A673 (cell line): ENCODE measurements at regions not wholly inside any gene's neighbourhood (a gene's known extent, or its start where the extent isn't known, plus 50 kb on each side); places are given as distances from the start of the nearest gene placed in this dataset.

Experiments
- BruUV-seq: library from RNA; stranded (reverse); fragments of 400-500 nt; replicated peaks from 2 replicates; lab custom pipeline; 2021; lab: Mats Ljungman, UMichigan
- CTCF ChIA-PET: fragments of 300-600 bp; sonication (Branson Sonifier 250); formaldehyde crosslinking; loops from one replicate; lab custom pipeline; 2022; ENCODE audit warnings: antibody characterized with exemption; lab: Charles Lee
- POLR2A ChIA-PET: fragments of 300-600 bp; sonication (Branson Sonifier 250); formaldehyde crosslinking; loops from one replicate; lab custom pipeline; 2022; ENCODE audit warnings: antibody characterized with exemption; ENCODE audit not compliant: low non-redundant PET; lab: Charles Lee
- DNase-seq: peaks from one replicate; pipeline ENCODE4 v3.0.0-alpha.2; 2015; ENCODE audit warnings: low spot score
- H3K27ac ChIP-seq: fragments of 200-600 bp; sonication (generic); 2 replicates; pipeline ENCODE4 v1.5.1; 2016; ENCODE audit warnings: mixed run types, low read depth, mild to moderate bottlenecking, mixed read lengths, antibody characterized with exemption, low read length; ENCODE audit not compliant: poor library complexity, severe bottlenecking
- H3K27me3 ChIP-seq: fragments of 200-600 bp; sonication (generic); replicated peaks from 2 replicates; pipeline ENCODE4 v1.6.1; 2017; ENCODE audit warnings: mixed run types, low read depth, mild to moderate bottlenecking, mixed read lengths, antibody characterized with exemption, low read length; ENCODE audit not compliant: insufficient read depth, poor library complexity
- H3K36me3 ChIP-seq: fragments of 200-600 bp; sonication (generic); 2 replicates; pipeline ENCODE4 v1.6.1; 2016; ENCODE audit warnings: mixed run types, mild to moderate bottlenecking, mixed read lengths, antibody characterized with exemption, low read length; ENCODE audit not compliant: insufficient read depth, poor library complexity, severe bottlenecking
- H3K4me1 ChIP-seq: fragments of 200-600 bp; sonication (generic); 2 replicates; pipeline ENCODE4 v1.6.1; 2017; ENCODE audit warnings: mixed run types, mild to moderate bottlenecking, mixed read lengths, antibody characterized with exemption, low read length; ENCODE audit not compliant: insufficient read depth, poor library complexity, severe bottlenecking
- H3K4me3 ChIP-seq: fragments of 200-600 bp; sonication (generic); 2 replicates; pipeline ENCODE4 v1.5.1; 2016; ENCODE audit warnings: low read depth, mixed run types, mild to moderate bottlenecking, mixed read lengths, low read length; ENCODE audit not compliant: poor library complexity, severe bottlenecking
- H3K9me3 ChIP-seq: fragments of 200-600 bp; sonication (generic); 2 replicates; pipeline ENCODE4 v1.6.1; 2016; ENCODE audit warnings: mixed run types, low read depth, mild to moderate bottlenecking, mixed read lengths, antibody characterized with exemption, low read length; ENCODE audit not compliant: poor library complexity, severe bottlenecking
- EZH2 ChIP-seq: fragments of 200-600 bp; sonication (generic); IDR thresholded peaks from 2 replicates; pipeline ENCODE4 v1.6.1; 2017; ENCODE audit warnings: borderline replicate concordance, low read depth, mild to moderate bottlenecking, mixed read lengths, antibody characterized with exemption, low read length; ENCODE audit not compliant: poor library complexity, severe bottlenecking
- intact Hi-C: fragments of 100-400 bp; cut with micrococcal nuclease; formaldehyde crosslinking; loops from one replicate; pipeline ENCODE4 v1.10.0; 2022; ENCODE audit not compliant: unreplicated experiment
- TF ChIP-seq, protein P1 (sequence below): fragments of 300-800, 200-600 bp; sonication (generic); conservative IDR thresholded peaks from 2 replicates; pipeline ENCODE4 v1.5.1; 2017; ENCODE audit warnings: low read depth, mild to moderate bottlenecking, antibody characterized with exemption, low read length, moderate library complexity, mixed read lengths

DNA sequence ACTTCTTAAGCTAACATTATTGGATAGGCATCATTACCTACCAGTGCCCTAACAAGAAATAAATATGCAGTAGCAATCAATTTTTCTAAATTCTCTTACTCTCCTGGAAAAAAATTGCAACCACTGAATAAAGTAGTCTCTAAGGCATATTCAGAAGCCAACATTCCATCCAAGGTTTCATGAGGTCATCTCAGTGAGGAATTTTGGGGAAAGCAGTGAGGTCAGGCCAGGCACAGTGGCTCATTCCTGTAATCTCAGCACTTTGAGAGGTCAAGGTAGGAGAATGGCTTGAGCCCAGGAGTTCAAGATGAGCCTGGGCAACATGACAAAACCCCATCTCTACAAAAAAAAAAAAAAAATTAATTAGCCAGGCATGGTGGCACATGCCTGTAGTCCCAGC lies 75.9 kb upstream of the GHITM start:
- no peak for TF ChIP-seq EZH2
- TF ChIP-seq, protein P1, sequence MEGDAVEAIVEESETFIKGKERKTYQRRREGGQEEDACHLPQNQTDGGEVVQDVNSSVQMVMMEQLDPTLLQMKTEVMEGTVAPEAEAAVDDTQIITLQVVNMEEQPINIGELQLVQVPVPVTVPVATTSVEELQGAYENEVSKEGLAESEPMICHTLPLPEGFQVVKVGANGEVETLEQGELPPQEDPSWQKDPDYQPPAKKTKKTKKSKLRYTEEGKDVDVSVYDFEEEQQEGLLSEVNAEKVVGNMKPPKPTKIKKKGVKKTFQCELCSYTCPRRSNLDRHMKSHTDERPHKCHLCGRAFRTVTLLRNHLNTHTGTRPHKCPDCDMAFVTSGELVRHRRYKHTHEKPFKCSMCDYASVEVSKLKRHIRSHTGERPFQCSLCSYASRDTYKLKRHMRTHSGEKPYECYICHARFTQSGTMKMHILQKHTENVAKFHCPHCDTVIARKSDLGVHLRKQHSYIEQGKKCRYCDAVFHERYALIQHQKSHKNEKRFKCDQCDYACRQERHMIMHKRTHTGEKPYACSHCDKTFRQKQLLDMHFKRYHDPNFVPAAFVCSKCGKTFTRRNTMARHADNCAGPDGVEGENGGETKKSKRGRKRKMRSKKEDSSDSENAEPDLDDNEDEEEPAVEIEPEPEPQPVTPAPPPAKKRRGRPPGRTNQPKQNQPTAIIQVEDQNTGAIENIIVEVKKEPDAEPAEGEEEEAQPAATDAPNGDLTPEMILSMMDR: no peak
- no peaks in the 10 kb centered on the region for H3K9me3 ChIP-seq
- CTCF ChIA-PET: no interaction called here
- H3K4me3 ChIP-seq: no peak overlapping the region
- H3K4me1 ChIP-seq: no peaks in the 10 kb centered on the region
- H3K27ac ChIP-seq: no peak overlapping the region
- no TSS peak for BruUV-seq
- no peaks in the 10 kb centered on the region for H3K27me3 ChIP-seq
- no peaks in the 10 kb centered on the region for H3K36me3 ChIP-seq
- POLR2A ChIA-PET: no interaction called here
- no peak for DNase-seq
- intact Hi-C loops: no loop called here

DNA sequence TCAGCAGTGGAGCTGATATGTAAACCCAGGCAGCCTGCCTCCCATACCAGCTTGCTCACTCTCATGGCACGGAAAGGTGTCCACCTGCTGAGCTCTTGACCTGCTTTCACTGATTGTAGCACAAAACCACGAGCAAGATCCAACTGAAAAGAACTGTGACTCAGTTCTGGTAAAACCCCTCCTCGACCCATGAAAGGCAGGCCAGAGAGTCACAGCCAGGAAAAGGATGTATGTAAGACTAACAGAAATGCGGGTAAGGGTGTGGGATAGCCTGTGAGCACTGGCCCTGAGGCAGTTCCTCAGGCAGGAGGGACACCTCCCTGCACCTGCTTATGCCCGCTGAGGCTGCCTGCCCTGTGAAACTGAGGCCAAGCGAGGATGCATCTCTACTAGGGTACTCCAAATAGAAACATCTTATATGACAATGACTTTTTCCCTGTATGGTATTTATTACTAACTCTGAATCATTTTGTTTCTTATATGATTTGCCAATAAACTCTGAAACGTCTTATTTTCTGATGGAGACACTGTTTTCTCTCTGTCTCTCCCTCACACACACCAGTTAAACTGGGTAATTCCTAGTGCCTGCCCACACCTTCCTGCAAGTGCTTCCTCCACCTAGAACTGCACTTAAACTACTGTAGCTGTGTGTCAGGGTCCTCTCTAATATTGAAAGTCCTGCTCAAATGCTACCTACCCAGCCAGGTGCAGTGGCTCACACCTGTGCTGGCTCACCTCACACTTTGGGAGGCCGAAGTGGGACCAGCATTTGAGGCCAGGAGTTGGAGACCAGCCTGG lies 73.3 kb upstream of the GHITM start:
- ChIA-PET POLR2A (no interaction called here), CTCF (no interaction called here)
- BruUV-seq: no TSS peak
- DNase-seq: no peak
- intact Hi-C loops: no loop called here
- no peaks in the 10 kb centered on the region for H3K36me3 ChIP-seq
- TF ChIP-seq, protein P1: no peak
- no peak for TF ChIP-seq EZH2
- H3K9me3 ChIP-seq: no peaks in the 10 kb centered on the region
- no peaks in the 10 kb centered on the region for H3K4me1 ChIP-seq
- H3K27me3 ChIP-seq: no peaks in the 10 kb centered on the region
- H3K4me3 ChIP-seq: no peak overlapping the region
- H3K27ac ChIP-seq: no peak overlapping the region

DNA sequence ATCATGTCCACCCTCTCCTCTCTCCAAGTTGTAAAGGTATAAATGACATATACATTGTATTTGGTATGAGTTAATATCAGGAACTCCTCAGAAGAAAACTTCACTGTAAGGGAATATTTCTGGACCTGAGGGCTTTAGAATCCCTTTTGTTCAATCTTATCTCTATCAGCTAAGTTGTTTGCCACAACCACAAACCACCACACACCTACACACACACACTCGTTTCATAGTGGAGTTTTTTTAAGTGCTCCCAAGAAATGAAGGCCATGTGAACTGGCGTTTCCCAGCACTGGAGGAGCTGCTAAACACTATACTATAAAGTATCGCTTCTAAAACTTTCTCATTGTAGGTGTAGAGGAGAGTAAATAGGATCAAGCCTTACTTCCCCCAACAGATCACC lies 64.8 kb upstream of the GHITM start:
- Histone ChIP-seq H3K36me3 (no peaks in the 10 kb centered on the region), H3K4me3 (no peak overlapping the region), H3K4me1 (no peaks in the 10 kb centered on the region), H3K27me3 (no peaks in the 10 kb centered on the region), H3K27ac (no peak overlapping the region), H3K9me3 (no peaks in the 10 kb centered on the region)
- ChIA-PET CTCF (no interaction called here), POLR2A (no interaction called here)
- intact Hi-C loops: no loop called here
- TF ChIP-seq EZH2: no peak
- no TSS peak for BruUV-seq
- DNase-seq: no peak
